ENCODE measurements at regions not wholly inside any gene's neighbourhood (a gene's known extent, or its start where the extent isn't known, plus 50 kb on each side); places are given as distances from the start of the nearest gene placed in this dataset.

DNA sequence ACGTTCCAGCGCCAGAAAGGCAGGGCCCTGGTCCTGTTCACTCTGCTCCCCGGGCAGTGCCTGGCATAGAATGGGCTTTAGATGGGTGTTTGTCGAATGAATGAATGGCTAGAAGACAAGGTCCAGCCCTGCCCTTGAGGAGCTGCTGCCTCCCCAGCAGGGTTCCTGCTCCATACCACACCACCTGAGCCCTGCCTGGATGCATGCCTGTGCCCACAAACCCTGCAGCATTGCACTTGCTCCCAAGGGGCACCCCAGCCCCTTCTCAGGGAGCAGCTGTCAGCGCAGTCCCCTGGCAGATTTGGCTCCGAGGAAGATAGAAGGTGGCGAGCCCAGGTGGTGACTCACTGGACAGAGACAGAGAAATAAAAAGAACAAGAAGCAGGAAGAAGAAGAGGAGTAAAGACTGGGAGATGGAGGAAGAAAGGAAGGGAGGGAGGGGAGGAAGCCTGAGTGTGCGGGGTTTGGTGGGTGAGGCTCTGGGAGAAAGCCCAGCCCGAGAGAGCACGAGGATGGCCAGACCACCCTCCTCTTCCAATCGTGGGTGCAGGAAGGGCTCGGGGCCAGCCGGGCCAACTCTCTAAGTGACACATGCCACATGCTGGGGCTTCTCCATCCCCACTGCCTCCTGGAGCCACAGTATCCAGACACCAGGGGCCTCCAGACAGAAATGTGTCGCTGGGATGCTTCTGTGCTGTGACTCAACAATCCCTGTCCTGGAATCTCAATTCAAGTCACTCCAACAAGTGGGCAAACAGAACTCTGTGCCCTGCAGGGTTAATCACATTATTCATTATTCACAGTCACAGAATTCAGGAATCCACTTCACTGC lies 1474.3 kb downstream of the BRD1 start:
- no peak for DNase-seq

DNA sequence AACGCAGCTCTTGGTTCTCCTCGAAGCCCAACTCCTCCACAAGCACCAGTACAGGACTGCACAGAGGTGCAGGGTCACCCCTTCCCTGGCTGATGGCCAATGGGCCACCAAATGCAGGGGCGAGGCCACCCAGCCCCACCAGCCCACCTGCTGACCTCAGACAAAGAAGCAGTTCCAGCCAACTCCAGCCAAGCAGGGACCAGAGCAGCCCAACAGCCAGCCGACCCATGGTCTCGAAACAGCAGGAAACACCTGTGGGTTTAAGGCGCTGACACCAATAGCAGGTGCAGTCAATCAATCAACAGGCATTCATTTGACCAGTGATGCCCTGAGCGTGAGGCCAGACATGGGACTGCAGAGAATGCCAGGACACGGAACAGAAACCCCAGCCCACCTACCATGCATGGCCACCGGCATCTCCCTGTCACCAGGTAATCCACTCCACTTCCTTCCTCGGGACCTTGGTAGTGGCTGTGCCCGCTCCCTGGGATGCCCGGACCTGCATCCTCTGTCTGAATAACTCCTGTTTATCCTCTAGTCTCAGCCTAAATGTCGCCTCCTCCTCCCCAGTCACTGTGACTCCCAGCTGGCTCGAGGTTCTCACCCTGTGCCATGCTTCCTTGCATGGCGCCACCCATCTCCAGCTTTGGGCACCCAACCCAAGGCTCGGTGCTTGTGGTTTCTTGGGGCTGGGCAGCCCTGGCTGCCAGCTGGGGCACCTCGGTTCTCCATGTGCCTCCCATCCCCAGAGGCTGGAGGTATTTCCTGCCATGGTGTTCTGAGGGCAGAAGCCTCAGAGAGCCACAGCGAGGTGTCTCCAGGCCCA lies 1475.4 kb downstream of the BRD1 start:
- DNase-seq, result no peak

DNA sequence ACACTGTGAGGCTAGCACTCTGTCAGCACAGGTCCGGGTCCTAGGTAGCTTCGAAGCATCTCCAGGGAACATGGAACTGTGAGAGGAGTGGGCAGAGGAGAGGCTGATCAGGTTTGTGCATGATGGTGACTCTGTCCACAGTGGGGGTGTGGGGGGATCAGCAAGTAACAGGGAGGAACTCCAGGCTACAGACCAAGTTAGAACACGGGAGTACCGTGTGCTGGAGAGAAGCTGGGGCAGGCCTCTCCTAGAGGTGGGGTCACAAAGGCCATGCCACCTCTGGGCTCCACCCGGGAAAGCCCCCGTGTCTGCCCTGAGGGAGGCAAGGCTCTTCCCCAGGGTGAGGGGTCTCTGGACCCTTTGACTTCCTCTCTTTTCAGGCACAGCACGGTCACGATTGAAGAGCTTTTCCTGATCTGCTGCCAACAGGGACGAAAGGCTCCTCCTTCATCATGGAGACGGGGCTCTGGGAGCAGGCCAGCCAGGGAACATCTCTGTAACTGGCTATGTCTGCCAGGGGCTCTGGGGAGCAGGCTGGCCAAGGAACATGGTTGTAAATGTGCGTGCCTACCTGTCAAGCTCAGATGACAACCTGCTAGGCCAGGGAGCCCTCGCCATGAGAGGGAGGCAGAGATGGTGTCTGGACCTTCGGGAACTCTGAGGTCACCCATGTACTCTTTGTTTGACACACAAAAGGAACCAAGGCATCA lies 1476.1 kb downstream of the BRD1 start:
- DNase-seq, result no peak

DNA sequence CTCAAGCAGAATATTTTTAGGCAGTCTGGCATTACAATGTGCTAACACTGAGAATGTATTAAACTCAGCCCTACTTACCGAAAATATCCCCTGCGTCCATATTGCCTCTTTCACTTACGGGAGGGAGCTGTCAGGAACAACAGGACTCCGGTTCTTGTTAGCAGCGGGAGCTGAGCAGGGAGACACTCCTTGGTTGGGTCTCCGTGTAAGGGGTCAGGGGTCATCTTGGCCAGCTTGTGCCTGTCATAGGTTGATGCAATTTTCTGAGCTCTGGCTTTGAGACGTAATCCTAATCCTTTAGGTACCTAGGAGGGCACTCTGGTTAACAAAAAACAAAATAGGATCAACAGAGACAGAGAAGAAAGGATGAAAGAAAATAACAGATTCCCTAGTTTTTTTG lies 1477.2 kb downstream of the BRD1 start:
- no peak for DNase-seq

DNA sequence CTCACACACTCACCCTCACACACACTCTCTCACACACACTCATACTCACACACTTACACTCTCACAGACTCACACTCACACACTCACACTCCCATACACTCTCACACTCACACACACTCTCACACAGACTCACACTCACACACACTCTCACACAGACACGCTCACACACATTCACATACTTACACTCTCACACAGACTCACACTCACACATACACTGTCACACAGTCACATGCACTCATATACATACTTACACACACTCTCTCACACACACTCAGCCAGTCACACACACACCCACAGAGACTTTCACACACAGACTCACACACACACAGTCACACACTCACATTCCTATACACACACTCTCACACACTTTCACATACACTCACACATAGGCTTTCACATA lies 1478.8 kb downstream of the BRD1 start:
- no peak for DNase-seq

DNA sequence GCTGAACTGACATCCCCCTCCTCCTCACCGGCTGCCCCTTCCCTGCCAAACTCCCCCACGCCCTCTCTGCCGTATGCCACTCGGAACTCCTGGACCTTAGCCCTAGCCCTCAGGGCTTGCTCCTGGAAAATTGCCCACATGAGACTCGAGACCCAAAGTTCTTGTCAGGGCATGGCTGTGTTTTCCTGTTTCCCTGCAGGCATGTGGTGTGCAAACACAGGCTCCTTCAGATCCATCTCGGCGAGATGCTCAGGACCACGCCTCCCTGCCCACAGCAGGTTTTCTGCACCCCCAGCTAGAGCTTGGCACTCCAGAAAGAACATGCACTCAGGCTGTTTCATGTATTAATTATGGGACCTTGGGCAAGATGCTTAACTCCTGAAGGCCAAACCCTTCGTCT lies 1480.4 kb downstream of the BRD1 start:
- no peak for DNase-seq

DNA sequence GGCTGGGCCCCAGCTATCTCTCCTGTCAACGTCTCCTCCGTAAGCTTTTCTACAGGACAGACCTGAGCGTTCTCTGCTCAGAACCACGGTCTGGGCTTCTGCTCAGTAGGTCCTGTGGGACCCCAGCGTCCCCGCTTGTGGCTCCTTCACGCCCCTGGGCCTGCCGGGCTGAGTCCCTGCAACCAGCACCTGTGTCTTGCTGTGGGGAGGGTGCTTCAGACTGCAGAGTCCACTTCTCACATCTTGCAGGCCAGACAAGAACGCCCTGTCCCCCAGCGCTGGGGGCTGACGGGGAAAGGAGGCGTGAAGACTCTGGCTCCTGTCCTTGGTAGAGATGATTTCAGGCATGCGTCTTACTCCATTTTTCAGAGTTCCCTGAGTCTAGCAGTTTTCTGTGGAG lies 1480.8 kb downstream of the BRD1 start:
- no peak for DNase-seq

DNA sequence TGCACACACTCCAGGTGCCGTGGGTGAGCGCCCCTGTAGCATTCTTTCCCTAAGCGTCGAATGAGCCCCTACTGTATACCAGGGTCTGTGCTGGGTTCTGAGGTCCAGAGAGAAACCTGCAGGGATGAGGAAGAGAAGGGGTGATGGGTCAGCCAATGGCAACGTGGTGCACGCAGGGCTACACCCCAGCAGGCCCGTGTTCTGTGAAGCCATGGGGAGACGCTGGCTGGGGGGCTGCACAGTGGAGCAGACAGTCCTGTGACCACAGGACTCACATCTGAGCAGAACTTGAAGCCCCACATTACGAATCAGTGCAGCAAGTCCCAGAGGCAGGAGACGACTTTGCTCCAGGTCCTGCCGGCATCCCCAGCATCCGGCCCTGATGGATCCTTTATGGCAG lies 1481.4 kb downstream of the BRD1 start:
- DNase-seq, result no peak

DNA sequence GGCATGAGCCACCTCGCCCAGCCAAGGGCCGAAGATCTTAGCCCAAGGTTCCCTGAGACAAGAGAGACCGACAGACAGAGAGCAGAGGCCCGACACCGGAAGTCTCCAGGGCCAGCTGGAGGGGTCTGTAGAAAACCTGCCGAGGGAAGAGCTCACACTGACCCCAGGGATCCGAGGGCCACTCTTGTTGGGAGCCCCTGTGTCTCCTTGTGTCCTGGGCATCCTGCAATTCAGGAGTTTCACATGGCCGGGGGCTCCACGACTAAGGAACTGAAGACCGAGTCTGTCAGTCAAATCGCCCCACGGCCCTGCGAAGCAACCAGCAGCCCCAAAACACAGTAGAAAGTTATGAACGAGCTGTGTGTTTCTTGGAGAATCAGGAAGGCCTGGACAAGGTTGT lies 1482.0 kb downstream of the BRD1 start:
- no peak for DNase-seq

DNA sequence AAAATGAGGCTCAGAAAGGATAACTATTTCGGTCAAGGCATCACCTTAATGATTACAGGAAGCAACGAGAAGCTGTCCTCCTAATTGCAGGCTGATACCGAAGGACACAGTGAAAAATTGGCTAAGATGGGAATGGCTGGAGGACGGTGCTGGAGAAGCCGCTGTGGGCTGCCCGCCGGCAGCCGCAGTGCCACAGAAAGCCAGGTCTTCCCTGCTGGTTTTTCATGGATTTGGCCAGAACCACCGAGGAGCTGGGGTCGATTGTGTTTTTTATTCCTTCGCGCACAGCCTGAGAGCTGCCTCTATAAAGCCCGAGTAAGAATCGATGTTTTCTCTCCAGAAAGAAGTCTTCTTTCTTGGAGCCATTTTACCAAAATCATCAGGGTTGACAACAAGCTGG lies 1484.2 kb downstream of the BRD1 start:
- no peak for DNase-seq

DNA sequence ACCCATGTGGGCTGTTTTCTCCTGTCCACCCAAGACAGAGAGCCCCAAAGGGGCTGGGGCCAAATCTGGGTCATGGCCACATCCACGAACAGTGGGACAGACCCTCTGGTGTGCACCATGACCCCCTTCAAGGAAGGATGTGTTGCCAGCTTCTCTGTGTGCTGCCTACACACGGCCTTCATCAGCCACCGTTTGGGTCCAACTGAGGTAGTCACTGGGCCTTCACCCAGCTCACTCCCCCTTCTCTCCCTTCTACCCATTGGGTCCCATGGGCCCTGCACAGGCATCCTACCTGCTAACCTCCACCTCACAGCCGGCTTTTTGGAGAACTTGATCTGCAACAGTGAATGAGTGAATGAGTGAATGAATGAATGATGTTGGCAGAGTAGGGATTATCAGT lies 1484.9 kb downstream of the BRD1 start:
- no peak for DNase-seq

DNA sequence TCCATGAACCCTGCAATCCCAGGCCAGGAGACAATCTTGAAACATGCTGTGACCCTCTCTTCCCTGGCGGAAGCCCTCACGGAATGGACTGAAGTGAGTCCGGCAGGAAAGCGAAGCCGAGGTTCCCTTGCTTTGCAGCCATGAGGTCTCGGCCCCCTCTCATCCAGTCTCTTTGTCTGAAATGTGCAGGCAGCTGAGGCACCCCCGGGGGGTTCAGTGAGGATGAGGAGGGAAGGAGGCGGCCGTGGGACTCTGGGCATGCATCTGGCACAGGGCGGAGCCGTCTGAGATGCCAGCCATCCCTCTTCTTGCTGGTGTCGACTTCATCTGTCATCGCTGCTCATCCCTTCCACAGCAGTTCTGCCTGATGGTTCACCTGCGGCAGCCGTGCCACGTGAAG lies 1485.7 kb downstream of the BRD1 start:
- DNase-seq, result no peak

DNA sequence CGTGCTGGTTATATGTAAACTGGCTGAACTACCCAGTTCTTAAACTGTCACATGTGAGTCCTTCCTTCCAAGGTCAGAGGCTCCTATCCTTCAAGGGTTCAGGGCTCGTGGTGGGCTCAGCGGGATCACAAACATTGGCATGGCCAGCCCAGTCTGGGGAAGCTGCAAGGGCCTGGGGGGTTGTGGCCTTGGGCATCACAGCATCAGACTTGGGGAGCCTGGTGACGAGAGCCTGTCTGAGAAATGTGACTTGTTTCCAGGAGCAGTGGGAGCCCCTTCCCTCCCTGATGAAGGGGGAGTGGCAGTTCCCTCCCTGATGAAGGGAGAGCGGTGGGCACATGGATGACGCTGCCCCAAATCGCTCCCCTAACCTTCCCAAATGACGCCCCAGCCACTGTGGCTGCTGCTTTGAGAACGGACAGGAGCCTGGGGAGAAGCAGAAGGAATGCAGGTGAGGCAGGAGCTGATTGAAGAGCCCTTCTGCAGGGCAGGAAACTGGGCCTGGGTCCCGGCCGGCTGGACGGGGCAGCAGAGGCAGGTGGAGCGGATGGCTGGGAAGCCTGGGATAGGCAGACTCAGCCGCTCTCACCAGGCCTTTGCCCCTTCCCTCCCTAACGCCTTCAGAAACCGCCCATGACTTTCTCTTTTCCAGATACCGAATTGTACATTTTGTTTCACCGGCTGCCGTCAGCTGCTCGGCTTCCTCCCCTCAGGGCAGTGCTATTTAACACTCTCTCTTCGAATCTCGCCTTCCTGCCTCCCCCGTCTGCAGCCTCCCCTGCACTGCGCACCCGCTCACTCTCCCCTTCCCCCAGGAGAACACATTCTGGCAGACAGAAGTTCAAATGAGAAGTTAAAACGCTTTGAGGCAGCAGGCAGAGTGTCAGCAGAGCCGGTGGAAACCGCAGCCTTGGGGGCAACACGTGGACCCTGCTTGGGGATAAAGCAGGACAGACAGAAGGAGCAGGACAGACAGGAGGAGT lies 1486.7 kb downstream of the BRD1 start:
- DNase-seq, result no peak

DNA sequence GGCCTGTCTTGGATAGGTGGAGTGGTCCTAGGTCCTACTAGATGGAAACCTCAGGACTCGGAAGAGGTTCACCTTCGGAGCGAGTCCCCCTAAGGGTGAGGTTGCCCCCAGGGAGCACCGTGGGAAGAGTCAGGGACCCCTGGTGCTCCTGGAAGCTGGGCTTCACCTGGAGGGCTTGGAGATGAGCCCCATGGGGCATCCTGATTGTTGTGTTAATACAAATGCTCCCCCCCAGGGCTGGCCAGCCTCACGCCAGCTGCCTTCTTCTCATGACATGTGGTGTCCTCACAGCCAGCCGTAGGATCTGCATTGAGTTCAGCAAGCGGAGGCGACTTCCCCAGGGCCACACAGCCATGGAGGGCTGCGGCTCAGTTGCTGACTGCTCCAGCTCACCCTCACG lies 1487.5 kb downstream of the BRD1 start:
- DNase-seq, result no peak

DNA sequence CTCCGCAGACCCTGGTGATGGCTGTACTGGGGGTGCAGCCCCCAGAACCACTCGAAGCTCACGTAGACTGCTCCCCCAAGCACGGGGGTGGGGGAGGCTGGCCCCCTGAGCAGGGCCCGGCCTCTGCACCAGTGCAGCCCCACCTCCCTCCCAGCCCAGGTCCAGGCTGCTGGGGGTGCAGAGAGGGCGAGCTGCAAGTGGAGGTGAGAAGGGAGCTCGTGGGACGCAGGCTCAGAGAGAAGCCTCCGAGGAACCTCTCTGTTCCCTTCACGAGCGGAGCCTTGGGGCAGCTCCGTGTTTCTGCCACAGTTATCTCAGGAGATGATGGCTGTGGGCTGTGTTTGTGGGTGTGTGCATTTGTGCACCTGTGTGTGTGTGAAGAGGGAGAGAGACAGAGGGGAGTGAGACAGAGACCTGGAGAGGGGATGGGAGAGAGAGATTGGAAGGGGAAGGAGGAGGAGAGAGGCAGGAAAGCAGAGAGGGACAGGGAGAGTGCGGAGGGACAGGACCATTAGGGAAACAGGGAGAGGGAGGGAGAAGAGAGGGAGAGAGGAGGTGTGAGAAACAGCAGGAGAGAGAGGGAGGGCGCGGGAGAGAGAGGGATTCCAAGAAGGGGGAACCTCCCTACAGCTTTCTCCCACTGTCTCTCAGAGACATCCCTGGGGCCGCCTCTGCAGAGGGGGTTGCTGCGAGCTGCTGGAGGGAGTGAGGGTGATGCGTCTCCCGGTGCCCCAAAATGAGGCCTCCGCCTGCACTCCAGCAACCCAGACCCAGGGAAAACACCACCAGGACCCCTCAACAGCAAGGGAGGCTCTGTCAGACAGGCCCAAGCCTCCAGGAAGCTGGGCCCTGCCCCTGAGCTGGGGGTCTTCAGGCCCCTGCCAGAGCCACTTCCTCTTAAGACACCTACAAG lies 1488.6 kb downstream of the BRD1 start:
- DNase-seq, result no peak

DNA sequence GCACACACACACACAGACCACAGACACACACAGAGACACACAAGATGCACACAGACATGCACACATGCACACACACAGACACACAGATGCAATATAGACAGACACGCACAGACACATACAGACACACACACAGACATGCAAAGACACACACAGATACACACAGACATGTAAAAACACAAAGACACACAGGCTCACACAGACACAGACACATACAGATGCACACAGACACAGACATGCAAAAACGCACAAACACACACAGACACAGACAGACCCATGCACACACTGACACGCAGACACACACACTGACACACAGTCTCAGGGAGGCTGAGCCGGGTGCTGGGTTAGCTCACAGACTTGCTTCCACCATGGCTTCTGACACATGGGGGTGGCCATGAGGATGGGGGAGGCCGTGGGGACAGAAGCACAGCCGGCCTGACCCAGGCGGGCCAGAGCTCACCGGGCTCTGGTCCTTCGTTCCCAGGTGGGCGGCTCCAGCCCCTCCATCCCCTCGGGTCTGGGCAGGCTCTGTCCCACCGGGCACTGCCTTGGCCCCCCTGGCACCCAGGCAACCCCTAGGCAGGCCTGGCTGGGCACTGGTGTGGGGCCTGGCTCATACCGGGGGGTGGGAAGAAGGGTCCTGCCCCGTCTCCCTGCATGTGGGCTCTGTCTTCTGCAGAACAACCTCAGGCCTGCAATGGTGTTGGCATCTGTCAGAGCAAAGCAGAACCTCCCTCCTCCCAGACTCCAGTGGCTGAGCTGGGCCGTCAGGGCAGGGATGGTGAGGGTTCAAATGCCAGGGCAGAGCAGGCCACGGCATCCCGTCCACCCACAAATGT lies 1489.5 kb downstream of the BRD1 start:
- DNase-seq, result no peak

DNA sequence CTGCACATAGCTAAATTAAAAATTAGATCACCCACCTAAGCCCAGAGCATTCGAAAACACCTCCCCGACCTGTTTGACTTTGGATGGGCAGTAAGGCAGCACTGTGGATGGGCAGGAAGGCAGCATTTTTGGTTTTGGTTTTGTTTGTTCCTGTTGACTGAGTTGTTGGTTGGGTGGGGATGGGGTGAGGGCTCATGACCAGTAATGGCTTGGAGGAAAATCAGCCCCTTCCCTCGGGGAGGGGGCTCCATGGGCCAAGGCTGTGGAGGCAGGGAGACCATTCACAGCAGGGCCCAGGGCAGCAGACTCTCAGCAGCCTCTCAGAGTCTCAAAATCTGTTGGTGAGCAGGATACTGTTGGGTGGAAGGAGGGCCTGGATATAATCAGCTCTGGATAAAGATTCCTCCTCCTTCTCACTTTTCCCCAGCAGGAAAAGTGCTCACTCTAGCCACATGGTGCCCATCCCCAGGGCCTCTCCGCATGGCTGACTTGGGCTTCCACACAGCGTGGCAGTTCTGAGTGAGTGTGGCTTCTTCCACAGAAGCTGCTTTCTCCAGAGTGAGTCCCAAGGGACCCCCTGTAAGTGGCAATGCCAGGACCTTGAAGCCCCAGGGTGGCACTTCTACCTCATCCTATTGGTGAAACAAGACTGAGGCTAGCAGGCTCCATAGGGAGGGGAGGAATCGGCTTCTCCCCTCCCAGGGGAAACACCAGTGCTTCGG lies 1491.2 kb downstream of the BRD1 start:
- DNase-seq, result no peak

DNA sequence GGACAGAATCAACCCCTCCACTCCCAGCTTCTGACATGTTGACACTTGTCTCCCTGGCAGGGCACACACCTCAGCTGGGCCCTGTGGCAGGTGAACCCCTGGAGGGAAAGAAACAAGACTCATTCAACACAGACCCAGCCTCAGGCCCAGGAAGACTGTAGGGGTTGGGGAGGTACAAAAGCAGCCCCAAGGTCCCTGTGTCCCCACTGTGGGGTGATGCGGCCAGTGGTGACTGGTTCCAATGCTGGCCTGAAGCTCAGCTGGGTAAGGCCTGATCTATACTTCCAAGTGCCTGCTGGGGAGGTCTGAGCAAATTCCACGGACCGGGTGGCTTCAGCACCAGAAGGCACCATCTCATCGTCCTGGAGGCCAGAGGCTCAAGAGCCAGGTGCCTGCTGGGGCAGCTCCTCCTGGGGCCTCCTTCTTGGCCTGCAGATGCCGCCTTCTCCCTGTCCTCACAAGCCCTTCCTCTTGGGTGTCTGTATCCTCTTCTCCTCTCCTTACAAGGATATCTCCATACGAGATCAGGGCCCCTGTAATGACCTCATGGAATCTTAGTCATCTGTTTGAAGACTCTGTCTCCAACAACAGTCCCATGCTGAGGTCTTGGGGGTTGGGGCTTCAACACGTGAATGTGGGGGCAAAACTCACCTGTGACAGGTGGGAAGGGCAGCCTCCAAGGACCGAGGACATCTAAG lies 1492.1 kb downstream of the BRD1 start:
- no peak for DNase-seq

DNA sequence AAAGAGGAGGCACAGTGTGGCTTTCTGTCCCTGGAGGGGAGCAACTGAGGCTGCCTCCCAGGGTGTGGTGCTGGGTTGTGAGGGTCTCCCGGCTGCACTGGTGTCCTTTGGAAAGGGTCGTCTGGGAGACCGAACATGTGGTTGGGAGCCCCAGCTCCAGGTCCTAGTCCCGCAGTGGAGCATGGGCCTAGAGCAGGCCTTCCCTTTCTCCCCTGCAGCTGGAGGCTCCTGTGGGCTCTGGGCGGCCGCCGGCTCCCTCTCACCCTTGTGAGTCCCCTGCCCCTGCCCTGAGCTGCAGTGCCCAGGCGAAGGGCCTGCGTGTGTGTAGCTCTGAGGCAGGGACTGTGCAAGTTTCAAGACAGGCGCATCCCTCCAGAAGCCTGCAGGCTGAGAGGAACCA lies 1492.7 kb downstream of the BRD1 start:
- DNase-seq, result no peak
